IMR-90 (cell line): ENCODE measurements at regions not wholly inside any gene's neighbourhood (a gene's known extent, or its start where the extent isn't known, plus 50 kb on each side); places are given as distances from the start of the nearest gene placed in this dataset.

Experiments
- ATAC-seq: fragments of 200-7000 bp; cut with Tn5 transposase; 2 replicates; pipeline ENCODE4 v1.9.1; 2020; ENCODE audit warnings: low read depth, mild to moderate bottlenecking, moderate library complexity
- BruUV-seq: library from RNA; stranded (reverse); fragments of 400-500 nt; replicated peaks from 2 replicates; lab custom pipeline; 2021; lab: Mats Ljungman, UMichigan
- CTCF ChIA-PET: fragments of 300-600 bp; formaldehyde crosslinking; extraction: SDS; loops from one replicate; lab custom pipeline; 2021; ENCODE audit warnings: antibody characterized with exemption; lab: Yijun Ruan, JAX
- POLR2A ChIA-PET: fragments of 300-600 bp; sonication (Branson Sonifier 250); formaldehyde crosslinking; loops from one replicate; lab custom pipeline; 2022; ENCODE audit warnings: antibody characterized with exemption; ENCODE audit not compliant: unreplicated experiment; lab: Charles Lee
- DNase-seq: peaks from one replicate; pipeline ENCODE4 v3.0.0; 2013
- H2AFZ ChIP-seq: replicated peaks from 2 replicates; pipeline ENCODE3; 2013; ENCODE audit warnings: low read length, mild to moderate bottlenecking; ENCODE audit not compliant: poor library complexity
- H2AK5ac ChIP-seq: 2 replicates; pipeline ENCODE4 v1.6.1; 2013; ENCODE audit warnings: low read depth, low read length, inconsistent platforms
- H2AK9ac ChIP-seq: replicated peaks from 2 replicates; pipeline ENCODE3; 2013; ENCODE audit warnings: mild to moderate bottlenecking, low read depth, low read length, moderate library complexity; ENCODE audit not compliant: poor library complexity
- H2BK120ac ChIP-seq: 2 replicates; pipeline ENCODE4 v1.6.1; 2013; ENCODE audit warnings: low read depth, low read length, inconsistent platforms
- H2BK15ac ChIP-seq: 3 replicates; pipeline ENCODE4 v1.6.1; 2013; ENCODE audit warnings: low read depth, low read length, inconsistent platforms
- H2BK20ac ChIP-seq: 2 replicates; pipeline ENCODE4 v1.6.1; 2013; ENCODE audit warnings: low read depth, mild to moderate bottlenecking, inconsistent platforms, low read length, moderate library complexity
- H2BK5ac ChIP-seq: 2 replicates; pipeline ENCODE4 v1.6.1; 2013; ENCODE audit warnings: mild to moderate bottlenecking, low read depth, low read length, inconsistent platforms; ENCODE audit not compliant: poor library complexity, severe bottlenecking
- H3K14ac ChIP-seq: replicated peaks from 2 replicates; pipeline ENCODE4 v1.6.1; 2013; ENCODE audit warnings: low read depth, low read length, inconsistent platforms
- H3K18ac ChIP-seq: 2 replicates; pipeline ENCODE4 v1.6.1; 2013; ENCODE audit warnings: low read depth, low read length, control low read depth
- H3K23ac ChIP-seq: 2 replicates; pipeline ENCODE4 v1.6.1; 2013; ENCODE audit warnings: low read depth, low read length, inconsistent platforms
- H3K27ac ChIP-seq: 2 replicates; pipeline ENCODE4 v1.5.1; 2013; ENCODE audit warnings: mild to moderate bottlenecking, control low read depth, low read length; ENCODE audit not compliant: insufficient read depth
- H3K27me3 ChIP-seq: 2 replicates; pipeline ENCODE4 v1.6.1; 2013; ENCODE audit warnings: low read length; ENCODE audit not compliant: control insufficient read depth, insufficient read depth
- H3K36me3 ChIP-seq: 2 replicates; pipeline ENCODE4 v1.6.1; 2013; ENCODE audit warnings: low read length, mixed read lengths; ENCODE audit not compliant: control insufficient read depth, insufficient read depth
- H3K4ac ChIP-seq: 2 replicates; pipeline ENCODE4 v1.6.1; 2013; ENCODE audit warnings: low read depth, low read length, inconsistent platforms
- H3K4me1 ChIP-seq: 2 replicates; pipeline ENCODE4 v1.6.1; 2013; ENCODE audit warnings: low read length, mixed read lengths; ENCODE audit not compliant: control insufficient read depth, insufficient read depth
- H3K4me2 ChIP-seq: 2 replicates; pipeline ENCODE4 v1.6.1; 2013; ENCODE audit warnings: low read depth, mild to moderate bottlenecking, control low read depth, low read length, moderate library complexity
- H3K4me3 ChIP-seq: 2 replicates; pipeline ENCODE4 v1.5.1; 2013; ENCODE audit warnings: low read depth, mild to moderate bottlenecking, control low read depth, low read length, moderate library complexity; ENCODE audit not compliant: insufficient read depth
- H3K56ac ChIP-seq: 2 replicates; pipeline ENCODE4 v1.6.1; 2013; ENCODE audit warnings: low read length, inconsistent platforms; ENCODE audit not compliant: insufficient read depth; ENCODE audit errors: extremely low read depth
- H3K79me1 ChIP-seq, 2 experiments: 2 replicates each; pipeline ENCODE4 v1.6.1; 2013; ENCODE audit warnings: low read length in 2 of 2, inconsistent platforms in 1 of 2, low read depth in 1 of 2
- H3K9ac ChIP-seq: 2 replicates; pipeline ENCODE4 v1.6.1; 2013; ENCODE audit warnings: low read depth, low read length, control low read depth
- H3K9me1 ChIP-seq: 2 replicates; pipeline ENCODE4 v1.6.1; 2013; ENCODE audit warnings: low read length, inconsistent platforms; ENCODE audit not compliant: insufficient read depth
- H3K9me3 ChIP-seq: 2 replicates; pipeline ENCODE4 v1.6.1; 2013; ENCODE audit warnings: low read length; ENCODE audit not compliant: control insufficient read depth, insufficient read depth
- H4K20me1 ChIP-seq: 2 replicates; pipeline ENCODE4 v1.6.1; 2013; ENCODE audit warnings: low read length, inconsistent platforms; ENCODE audit not compliant: insufficient read depth
- H4K5ac ChIP-seq: 2 replicates; pipeline ENCODE4 v1.6.1; 2013; ENCODE audit warnings: mild to moderate bottlenecking, low read depth, low read length, control low read depth
- H4K8ac ChIP-seq, 2 experiments: 2 replicates each; pipeline ENCODE4 v1.6.1; 2013; ENCODE audit warnings: low read depth in 2 of 2, low read length in 2 of 2, control low read depth in 1 of 2, inconsistent platforms in 1 of 2
- H4K91ac ChIP-seq: 2 replicates; pipeline ENCODE4 v1.6.1; 2013; ENCODE audit warnings: low read depth, low read length, inconsistent platforms; ENCODE audit not compliant: insufficient read depth
- BHLHE40 ChIP-seq: fragments of 150-350 bp; IDR thresholded peaks from 2 replicates; pipeline ENCODE4 v1.6.1; 2016; ENCODE audit warnings: mild to moderate bottlenecking, low read depth, low read length
- CEBPB ChIP-seq: IDR thresholded peaks from 2 replicates; pipeline ENCODE4 v1.6.1; 2012; ENCODE audit warnings: low read depth, low read length, improper control_type of control experiment
- CHD1 ChIP-seq: IDR thresholded peaks from 2 replicates; pipeline ENCODE4 v1.6.1; 2012; ENCODE audit warnings: low read depth, low read length, improper control_type of control experiment
- CTCF ChIP-seq: conservative IDR thresholded peaks from 2 replicates; pipeline ENCODE4 v1.5.1; 2012; ENCODE audit warnings: mild to moderate bottlenecking, low read depth, low read length, improper control_type of control experiment
- ELK1 ChIP-seq: fragments of 150-350 bp; IDR thresholded peaks from 2 replicates; pipeline ENCODE4 v1.6.1; 2016; ENCODE audit warnings: low read depth, mild to moderate bottlenecking, low read length, moderate library complexity, borderline replicate concordance
- FOS ChIP-seq: fragments of 150-350 bp; IDR thresholded peaks from 2 replicates; pipeline ENCODE4 v1.6.1; 2016; ENCODE audit warnings: low read depth, low read length
- MAFK ChIP-seq: IDR thresholded peaks from 2 replicates; pipeline ENCODE4 v1.6.1; 2012; ENCODE audit warnings: low read depth, low read length, improper control_type of control experiment
- NFE2L2 ChIP-seq: fragments of 150-350 bp; IDR thresholded peaks from 2 replicates; pipeline ENCODE4 v1.6.1; 2016; ENCODE audit warnings: low read depth, mild to moderate bottlenecking, low read length
- RAD21 ChIP-seq: IDR thresholded peaks from 2 replicates; pipeline ENCODE4 v1.6.1; 2012; ENCODE audit warnings: low read length, improper control_type of control experiment
- RFX5 ChIP-seq: IDR thresholded peaks from 2 replicates; pipeline ENCODE4 v1.8.0; 2012; ENCODE audit warnings: low read depth, mild to moderate bottlenecking, low read length, moderate library complexity
- SMC3 ChIP-seq: fragments of 150-350 bp; IDR thresholded peaks from 2 replicates; pipeline ENCODE4 v1.6.1; 2016; ENCODE audit warnings: low read depth, mild to moderate bottlenecking, antibody characterized with exemption, low read length, moderate library complexity
- WGBS, 2 experiments: methylation state at CpG; one replicate each; pipeline versions ENCODE4 v1.1.5 to v1.1.7; 2013; ENCODE audit warnings: missing lambda C conversion rate in 2 of 2; ENCODE audit not compliant: insufficient read length in 1 of 2; ENCODE audit errors: extremely low coverage in 2 of 2; 5-methylcytosine and 5-hydroxymethylcytosine counted together
- dilution Hi-C: fragments of 300-500 bp; cut with HindIII; formaldehyde crosslinking; loops from one replicate; pipeline ENCODE4 v1.14.3; 2018; ENCODE audit warnings: low sequenced_read_pairs; ENCODE audit not compliant: unreplicated experiment
- in situ Hi-C: fragments of 300-500 bp; cut with MboI; formaldehyde crosslinking; loops from 3 replicates; pipeline ENCODE4 v1.14.3; 2019; ENCODE audit warnings: low sequenced_read_pairs, inconsistent platforms, mixed read lengths
- intact Hi-C: fragments of 100-400 bp; cut with micrococcal nuclease; formaldehyde crosslinking; loops from 2 replicates; pipeline ENCODE4 v1.10.0; 2022

GRCh38 chr18:1475867-1476266, 571.2 kb downstream of the ADCYAP1 start:
- H3K9me3 ChIP-seq, result peaks cover 10% of the 10 kb centered on the region; the same call in 1 of the 2 replicates
- no peaks in the 10 kb centered on the region for H3K79me1 ChIP-seq
- dilution Hi-C loops (no loop called here), intact Hi-C loops (no loop called here), in situ Hi-C loops (no loop called here)
- no peaks in the 10 kb centered on the region for H3K36me3 ChIP-seq
- no peak overlapping the region for H2AFZ ChIP-seq
- CTCF ChIA-PET, result no interaction called here
- no peaks in the 10 kb centered on the region for H3K27me3 ChIP-seq
- no peak overlapping the region for H3K4me3 ChIP-seq
- no peak overlapping the region for H3K56ac ChIP-seq
- no peaks in the 10 kb centered on the region for H4K20me1 ChIP-seq
- no peak overlapping the region for H2BK120ac ChIP-seq
- H4K8ac ChIP-seq, result no peak overlapping the region
- H4K5ac ChIP-seq, result no peak overlapping the region
- H3K4me1 ChIP-seq, result no peaks in the 10 kb centered on the region
- no peak for ATAC-seq
- no peak for DNase-seq
- no peak overlapping the region for H3K4me2 ChIP-seq
- H3K14ac ChIP-seq, result no peak overlapping the region
- no peak overlapping the region for H2BK20ac ChIP-seq
- H3K23ac ChIP-seq, result no peak overlapping the region
- H3K18ac ChIP-seq, result no peak overlapping the region
- no peak overlapping the region for H2AK5ac ChIP-seq
- no peak overlapping the region for H2BK5ac ChIP-seq
- H3K9me1 ChIP-seq, result no peaks in the 10 kb centered on the region
- WGBS, 2 experiments, result 90% methylated on average over 1 of the region's 7 CpGs; no CpG with 5 or more reads in 1 of the 2 experiments
- H3K4ac ChIP-seq, result no peak overlapping the region
- POLR2A ChIA-PET, result no interaction called here
- H2AK9ac ChIP-seq, result no peak overlapping the region
- no peak overlapping the region for H3K27ac ChIP-seq
- TF ChIP-seq RAD21, result no peak
- no peak for TF ChIP-seq MAFK
- TF ChIP-seq BHLHE40, result no peak
- TF ChIP-seq ELK1, result no peak
- no peak for TF ChIP-seq FOS
- no peak for TF ChIP-seq SMC3
- no peak for TF ChIP-seq CTCF
- no peak for TF ChIP-seq CHD1
- no peak for TF ChIP-seq NFE2L2
- no peak for TF ChIP-seq CEBPB
- TF ChIP-seq RFX5, result no peak
- H2BK15ac ChIP-seq, result no peak overlapping the region
- no TSS peak for BruUV-seq
- no peak overlapping the region for H4K91ac ChIP-seq
- no peak overlapping the region for H3K9ac ChIP-seq
